Calu3 (cell line): ENCODE measurements at regions not wholly inside any gene's neighbourhood (a gene's known extent, or its start where the extent isn't known, plus 50 kb on each side); places are given as distances from the start of the nearest gene placed in this dataset.

Experiments used
- BruUV-seq: library from RNA; stranded (reverse); fragments of 400-500 nt; replicated peaks from 2 replicates; lab custom pipeline; 2021; lab: Mats Ljungman, UMichigan
- CTCF ChIA-PET: fragments of 300-600 bp; sonication (Branson Sonifier 250); formaldehyde crosslinking; loops from one replicate; lab custom pipeline; 2022; ENCODE audit warnings: antibody characterized with exemption; lab: Charles Lee
- DNase-seq: peaks from one replicate; pipeline ENCODE4 v3.0.0; 2022
- H3K27ac Mint-ChIP-seq: one replicate; pipeline ENCODE4 v1.8.0; 2022; ENCODE audit warnings: mixed read lengths; ENCODE audit not compliant: unreplicated experiment
- H3K27me3 Mint-ChIP-seq: one replicate; pipeline ENCODE4 v1.8.0; 2022; ENCODE audit warnings: mixed read lengths; ENCODE audit not compliant: unreplicated experiment
- H3K36me3 Mint-ChIP-seq: one replicate; pipeline ENCODE4 v1.8.0; 2022; ENCODE audit warnings: mild to moderate bottlenecking, moderate library complexity, mixed read lengths; ENCODE audit not compliant: insufficient read depth, unreplicated experiment
- H3K4me1 Mint-ChIP-seq: one replicate; pipeline ENCODE4 v1.8.0; 2022; ENCODE audit warnings: mild to moderate bottlenecking, low read depth, mixed read lengths; ENCODE audit not compliant: unreplicated experiment
- H3K4me3 Mint-ChIP-seq: one replicate; pipeline ENCODE4 v1.8.0; 2022; ENCODE audit warnings: mild to moderate bottlenecking, low read depth, moderate library complexity, mixed read lengths; ENCODE audit not compliant: unreplicated experiment
- H3K9me3 Mint-ChIP-seq: one replicate; pipeline ENCODE4 v1.8.0; 2022; ENCODE audit warnings: low read depth, mixed read lengths; ENCODE audit not compliant: unreplicated experiment
- CTCF ChIP-seq: fragments of 200-600 bp; IDR thresholded peaks from one replicate; pipeline ENCODE4 v1.8.0; 2022; ENCODE audit warnings: antibody characterized with exemption; ENCODE audit not compliant: unreplicated experiment
- intact Hi-C: fragments of 100-400 bp; cut with micrococcal nuclease; formaldehyde crosslinking; loops from one replicate; pipeline ENCODE4 v1.10.0; 2022; ENCODE audit not compliant: unreplicated experiment

- DNase-seq = no peak
- no peak for TF ChIP-seq CTCF
- Mint-ChIP-seq H3K4me3 (no peak overlapping the region), H3K9me3 (peaks cover 50% of the 10 kb centered on the region), H3K27me3 (no peaks in the 10 kb centered on the region), H3K36me3 (peaks cover 5% of the 10 kb centered on the region), H3K27ac (no peak overlapping the region), H3K4me1 (no peaks in the 10 kb centered on the region)
- no TSS peak for BruUV-seq
- CTCF ChIA-PET = no interaction called here
- intact Hi-C loops = no loop called here
Measured at GRCh38 chr16:35744726-35745125, 2285.3 kb downstream of the TP53TG3F start.

- BruUV-seq = no TSS peak
- no peak for TF ChIP-seq CTCF
- H3K4me3 Mint-ChIP-seq = no peak overlapping the region
- CTCF ChIA-PET = no interaction called here
- intact Hi-C loops = no loop called here
- peaks cover 47% of the 10 kb centered on the region for H3K9me3 Mint-ChIP-seq
- no peak overlapping the region for H3K27ac Mint-ChIP-seq
- H3K4me1 Mint-ChIP-seq = no peaks in the 10 kb centered on the region
- no peaks in the 10 kb centered on the region for H3K27me3 Mint-ChIP-seq
- H3K36me3 Mint-ChIP-seq = peaks cover 5% of the 10 kb centered on the region
- DNase-seq = no peak
Measured at GRCh38 chr16:35745191-35745590, 2285.8 kb downstream of the TP53TG3F start.

DNA sequence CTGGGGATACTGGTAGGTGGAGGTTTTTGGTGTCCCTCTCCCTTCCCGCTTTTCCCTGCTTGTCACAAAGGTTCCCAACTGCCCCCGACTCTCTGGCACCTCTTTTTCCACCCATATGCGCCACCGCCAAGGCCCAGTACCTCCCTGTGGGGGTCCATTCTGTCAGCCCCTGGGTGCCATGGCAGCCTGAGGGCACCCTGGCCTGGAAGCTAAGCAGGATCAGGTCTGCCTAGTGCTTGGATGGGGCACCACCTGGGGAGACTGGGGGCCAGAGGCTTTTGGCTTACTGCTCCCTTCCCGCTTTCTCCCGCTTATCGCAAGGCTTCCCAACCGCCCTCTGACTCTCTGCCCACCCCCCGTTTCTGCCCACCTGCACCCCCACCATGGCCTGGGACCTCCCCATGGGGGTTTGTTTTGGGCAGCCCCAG lies 2286.4 kb downstream of the TP53TG3F start:
- BruUV-seq = no TSS peak
- intact Hi-C loops = no loop called here
- H3K4me3 Mint-ChIP-seq = no peak overlapping the region
- peaks cover 43% of the 10 kb centered on the region for H3K9me3 Mint-ChIP-seq
- no peak overlapping the region for H3K27ac Mint-ChIP-seq
- H3K27me3 Mint-ChIP-seq = no peaks in the 10 kb centered on the region
- peaks cover 5% of the 10 kb centered on the region for H3K36me3 Mint-ChIP-seq
- no peak for TF ChIP-seq CTCF
- no peaks in the 10 kb centered on the region for H3K4me1 Mint-ChIP-seq
- no peak for DNase-seq
- CTCF ChIA-PET = no interaction called here

- Mint-ChIP-seq H3K9me3 (peaks cover 38% of the 10 kb centered on the region), H3K27ac (no peak overlapping the region), H3K36me3 (peaks cover 5% of the 10 kb centered on the region), H3K4me3 (no peak overlapping the region), H3K27me3 (no peaks in the 10 kb centered on the region), H3K4me1 (no peaks in the 10 kb centered on the region)
- TF ChIP-seq CTCF = no peak
- DNase-seq = no peak
- intact Hi-C loops = no loop called here
- no TSS peak for BruUV-seq
- CTCF ChIA-PET = no interaction called here
Measured at GRCh38 chr16:35746281-35746962, 2287.0 kb downstream of the TP53TG3F start.
